Thoracic aorta (tissue), 2 donors: ENCODE measurements at regions not wholly inside any gene's neighbourhood (a gene's known extent, or its start where the extent isn't known, plus 50 kb on each side); places are given as distances from the start of the nearest gene placed in this dataset.

Experiments used
- ATAC-seq: fragments of 150-250 bp; one replicate; pipeline ENCODE4 v1.8.0; 2017; ENCODE audit warnings: low read depth; ENCODE audit not compliant: insufficient number of reproducible peaks, low FRiP score
- DNase-seq: peaks from one replicate; pipeline ENCODE4 v3.0.0-alpha.2; 2020; ENCODE audit warnings: low spot score
- H3K27ac ChIP-seq, 2 donors: fragments of 200-600 bp; sonication (generic); 1 replicate in 1 of 2; 2 replicates in 1 of 2; pipeline ENCODE4 v1.5.1; 2016; ENCODE audit warnings: mild to moderate bottlenecking in 2 of 2, moderate library complexity in 2 of 2
- H3K27me3 ChIP-seq: fragments of 200-600 bp; sonication (generic); replicated peaks from 2 replicates; pipeline ENCODE4 v1.6.0; 2016; ENCODE audit warnings: mild to moderate bottlenecking; ENCODE audit not compliant: insufficient read depth
- H3K36me3 ChIP-seq: fragments of 200-600 bp; sonication (generic); one replicate; pipeline ENCODE4 v1.5.1; 2016
- H3K4me1 ChIP-seq, 2 donors: fragments of 200-600 bp; sonication (generic); 1 replicate in 1 of 2; 2 replicates in 1 of 2; pipeline versions ENCODE4 v1.5.1 to v1.6.0; 2016; ENCODE audit warnings: low read depth in 2 of 2, mild to moderate bottlenecking in 1 of 2; ENCODE audit not compliant: control insufficient read depth in 1 of 2
- H3K4me3 ChIP-seq: fragments of 200-600 bp; sonication (generic); 2 replicates; pipeline ENCODE4 v1.5.1; 2016; ENCODE audit warnings: mild to moderate bottlenecking
- H3K9me3 ChIP-seq: fragments of 200-600 bp; sonication (generic); 2 replicates; pipeline ENCODE4 v1.5.1; 2016
- TF ChIP-seq, protein P1 (sequence below): fragments of 200-600 bp; sonication (generic); IDR thresholded peaks from one replicate; pipeline ENCODE4 v1.5.1; 2019; ENCODE audit warnings: antibody characterized with exemption

- H3K4me3 ChIP-seq: no peak overlapping the region
- DNase-seq: no peak
- TF ChIP-seq, protein P1, sequence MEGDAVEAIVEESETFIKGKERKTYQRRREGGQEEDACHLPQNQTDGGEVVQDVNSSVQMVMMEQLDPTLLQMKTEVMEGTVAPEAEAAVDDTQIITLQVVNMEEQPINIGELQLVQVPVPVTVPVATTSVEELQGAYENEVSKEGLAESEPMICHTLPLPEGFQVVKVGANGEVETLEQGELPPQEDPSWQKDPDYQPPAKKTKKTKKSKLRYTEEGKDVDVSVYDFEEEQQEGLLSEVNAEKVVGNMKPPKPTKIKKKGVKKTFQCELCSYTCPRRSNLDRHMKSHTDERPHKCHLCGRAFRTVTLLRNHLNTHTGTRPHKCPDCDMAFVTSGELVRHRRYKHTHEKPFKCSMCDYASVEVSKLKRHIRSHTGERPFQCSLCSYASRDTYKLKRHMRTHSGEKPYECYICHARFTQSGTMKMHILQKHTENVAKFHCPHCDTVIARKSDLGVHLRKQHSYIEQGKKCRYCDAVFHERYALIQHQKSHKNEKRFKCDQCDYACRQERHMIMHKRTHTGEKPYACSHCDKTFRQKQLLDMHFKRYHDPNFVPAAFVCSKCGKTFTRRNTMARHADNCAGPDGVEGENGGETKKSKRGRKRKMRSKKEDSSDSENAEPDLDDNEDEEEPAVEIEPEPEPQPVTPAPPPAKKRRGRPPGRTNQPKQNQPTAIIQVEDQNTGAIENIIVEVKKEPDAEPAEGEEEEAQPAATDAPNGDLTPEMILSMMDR: no peak
- no peaks in the 10 kb centered on the region for H3K36me3 ChIP-seq
- no peaks in the 10 kb centered on the region for H3K4me1 ChIP-seq
- H3K27ac ChIP-seq: no peak overlapping the region
- no peak for ATAC-seq
- no peaks in the 10 kb centered on the region for H3K27me3 ChIP-seq
- peaks cover 3% of the 10 kb centered on the region for H3K9me3 ChIP-seq
These were observed 100.6 kb upstream of the SLC5A9 start for GRCh38 chr1:48121955-48122354.

GRCh38 chr1:48120621-48121020, 101.9 kb upstream of the SLC5A9 start:
- Histone ChIP-seq H3K4me3 (no peak overlapping the region), H3K9me3 (peaks cover 3% of the 10 kb centered on the region), H3K27me3 (no peaks in the 10 kb centered on the region), H3K27ac (no peak overlapping the region), H3K36me3 (no peaks in the 10 kb centered on the region), H3K4me1 (no peaks in the 10 kb centered on the region)
- ATAC-seq (no peak), DNase-seq (no peak)
- TF ChIP-seq, protein P1: no peak

DNA sequence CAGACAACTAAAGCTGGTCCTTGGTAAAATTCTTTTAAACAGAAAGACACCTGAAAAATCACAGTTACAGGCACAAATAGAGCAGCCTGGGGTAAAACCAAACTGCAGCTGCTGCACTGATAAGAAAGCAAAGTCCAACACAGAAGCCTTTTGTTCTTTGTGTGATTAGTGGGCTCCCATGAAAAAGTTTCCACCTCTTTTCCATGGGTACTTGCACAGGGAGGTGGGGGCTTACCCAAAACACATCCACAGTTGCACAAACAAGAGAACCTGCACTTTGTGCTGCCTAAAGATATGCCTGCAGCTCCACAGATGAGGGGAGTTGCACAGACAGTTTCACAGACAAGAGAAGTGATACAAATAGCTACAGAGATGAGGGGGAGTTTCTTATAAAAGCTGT, 106.7 kb upstream of the SLC5A9 start:
- Histone ChIP-seq H3K9me3 (peaks cover 3% of the 10 kb centered on the region), H3K27ac (no peak overlapping the region), H3K4me3 (no peak overlapping the region), H3K4me1 (no peaks in the 10 kb centered on the region), H3K36me3 (no peaks in the 10 kb centered on the region), H3K27me3 (no peaks in the 10 kb centered on the region)
- TF ChIP-seq, protein P1: no peak
- ATAC-seq (no peak), DNase-seq (no peak)

- Histone ChIP-seq H3K4me3 (no peak overlapping the region), H3K4me1 (no peaks in the 10 kb centered on the region), H3K36me3 (no peaks in the 10 kb centered on the region), H3K27ac (no peak overlapping the region), H3K27me3 (no peaks in the 10 kb centered on the region), H3K9me3 (peaks cover 3% of the 10 kb centered on the region)
- ATAC-seq: no peak
- DNase-seq: no peak
- TF ChIP-seq, protein P1: no peak
These were observed 107.7 kb upstream of the SLC5A9 start for GRCh38 chr1:48114596-48115382.

- Histone ChIP-seq H3K27ac (no peak overlapping the region), H3K27me3 (no peaks in the 10 kb centered on the region), H3K4me3 (no peak overlapping the region), H3K36me3 (no peaks in the 10 kb centered on the region), H3K9me3 (no peaks in the 10 kb centered on the region), H3K4me1 (no peaks in the 10 kb centered on the region)
- no peak for DNase-seq
- ATAC-seq: no peak
- TF ChIP-seq, protein P1: peak; percentile 74
These were observed 112.3 kb upstream of the TRABD2B start for GRCh38 chr1:48109390-48110013.
